ENCODE measurements at regions not wholly inside any gene's neighbourhood (a gene's known extent, or its start where the extent isn't known, plus 50 kb on each side); places are given as distances from the start of the nearest gene placed in this dataset.

DNA sequence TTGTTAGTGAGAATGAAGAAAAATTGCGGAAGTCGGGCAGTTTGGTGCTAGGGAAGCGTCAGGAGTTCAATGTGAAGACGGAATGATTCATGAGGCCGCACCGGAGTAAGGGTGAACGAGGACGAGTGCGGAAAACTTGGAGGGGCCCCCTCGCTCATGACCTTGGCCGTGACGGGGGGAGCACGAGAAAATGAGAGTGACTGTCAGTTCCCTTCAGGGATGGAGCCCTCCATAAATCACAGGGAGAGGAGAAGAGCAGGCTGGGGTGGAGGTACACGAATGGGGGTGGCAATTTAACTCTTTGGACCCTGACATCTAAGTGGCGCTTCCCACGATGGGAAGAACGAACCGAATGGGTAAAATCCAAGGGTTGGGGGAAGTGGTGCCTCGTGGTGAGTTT is 486.4 kb downstream of the TSHZ3 start:
- TF ChIP-seq, protein P1, sequence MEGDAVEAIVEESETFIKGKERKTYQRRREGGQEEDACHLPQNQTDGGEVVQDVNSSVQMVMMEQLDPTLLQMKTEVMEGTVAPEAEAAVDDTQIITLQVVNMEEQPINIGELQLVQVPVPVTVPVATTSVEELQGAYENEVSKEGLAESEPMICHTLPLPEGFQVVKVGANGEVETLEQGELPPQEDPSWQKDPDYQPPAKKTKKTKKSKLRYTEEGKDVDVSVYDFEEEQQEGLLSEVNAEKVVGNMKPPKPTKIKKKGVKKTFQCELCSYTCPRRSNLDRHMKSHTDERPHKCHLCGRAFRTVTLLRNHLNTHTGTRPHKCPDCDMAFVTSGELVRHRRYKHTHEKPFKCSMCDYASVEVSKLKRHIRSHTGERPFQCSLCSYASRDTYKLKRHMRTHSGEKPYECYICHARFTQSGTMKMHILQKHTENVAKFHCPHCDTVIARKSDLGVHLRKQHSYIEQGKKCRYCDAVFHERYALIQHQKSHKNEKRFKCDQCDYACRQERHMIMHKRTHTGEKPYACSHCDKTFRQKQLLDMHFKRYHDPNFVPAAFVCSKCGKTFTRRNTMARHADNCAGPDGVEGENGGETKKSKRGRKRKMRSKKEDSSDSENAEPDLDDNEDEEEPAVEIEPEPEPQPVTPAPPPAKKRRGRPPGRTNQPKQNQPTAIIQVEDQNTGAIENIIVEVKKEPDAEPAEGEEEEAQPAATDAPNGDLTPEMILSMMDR (IDR thresholded peaks at IDR 0.05), result no peak
- TF ChIP-seq POLR2A (IDR thresholded peaks at IDR 0.05) (no peak), EP300 (IDR thresholded peaks at IDR 0.05) (no peak)

Measured in tibial nerve (tissue), 4 donors.